ENCODE measurements at regions not wholly inside any gene's neighbourhood (a gene's known extent, or its start where the extent isn't known, plus 50 kb on each side); places are given as distances from the start of the nearest gene placed in this dataset.

DNA sequence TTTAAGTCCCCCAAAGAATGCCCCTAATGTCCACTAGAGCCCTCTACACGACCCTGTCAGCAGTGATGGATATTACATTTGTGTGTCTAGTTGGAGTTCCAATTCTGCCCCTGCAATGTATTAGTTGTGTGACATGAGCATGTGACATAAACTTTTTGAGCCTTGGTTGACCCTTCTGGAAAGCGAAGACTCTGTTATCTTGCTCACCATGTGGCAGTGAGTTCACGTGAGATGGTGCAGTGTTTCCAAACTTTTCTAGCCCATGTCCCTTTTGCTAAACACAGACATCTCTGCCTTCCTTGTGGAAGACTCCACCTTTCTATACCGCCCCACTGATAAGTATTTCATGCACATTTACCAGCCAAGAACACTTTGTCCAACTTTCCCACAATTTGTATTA is 87.0 kb upstream of the BOD1 start:
- Mint-ChIP-seq H3K9me3 (no peaks in the 10 kb centered on the region), H3K27ac (no peak overlapping the region), H3K36me3 (ENCODE audit: insufficient read depth) (peaks cover 3% of the 10 kb centered on the region), H3K4me1 (ENCODE audit: low read depth in 2 of 2) (peaks cover 0 to under 1% of the 10 kb centered on the region in 2 donors), H3K4me3 (no peak overlapping the region), H3K27me3 (peaks cover 0 to 13% of the 10 kb centered on the region in 2 donors)
- DNase-seq (no peak), ATAC-seq (replicated peaks) (no peak)

- Mint-ChIP-seq H3K27ac (no peak overlapping the region), H3K4me3 (no peak overlapping the region), H3K9me3 (no peaks in the 10 kb centered on the region), H3K4me1 (ENCODE audit: low read depth in 2 of 2) (no peaks in the 10 kb centered on the region), H3K27me3 (peaks cover 6 to 17% of the 10 kb centered on the region in 2 donors), H3K36me3 (ENCODE audit: insufficient read depth) (peaks cover 3% of the 10 kb centered on the region)
- ATAC-seq (replicated peaks) = no peak
- no peak for DNase-seq
Observed at GRCh38 chr5:173704615-173705511, 88.4 kb upstream of the BOD1 start.

DNA sequence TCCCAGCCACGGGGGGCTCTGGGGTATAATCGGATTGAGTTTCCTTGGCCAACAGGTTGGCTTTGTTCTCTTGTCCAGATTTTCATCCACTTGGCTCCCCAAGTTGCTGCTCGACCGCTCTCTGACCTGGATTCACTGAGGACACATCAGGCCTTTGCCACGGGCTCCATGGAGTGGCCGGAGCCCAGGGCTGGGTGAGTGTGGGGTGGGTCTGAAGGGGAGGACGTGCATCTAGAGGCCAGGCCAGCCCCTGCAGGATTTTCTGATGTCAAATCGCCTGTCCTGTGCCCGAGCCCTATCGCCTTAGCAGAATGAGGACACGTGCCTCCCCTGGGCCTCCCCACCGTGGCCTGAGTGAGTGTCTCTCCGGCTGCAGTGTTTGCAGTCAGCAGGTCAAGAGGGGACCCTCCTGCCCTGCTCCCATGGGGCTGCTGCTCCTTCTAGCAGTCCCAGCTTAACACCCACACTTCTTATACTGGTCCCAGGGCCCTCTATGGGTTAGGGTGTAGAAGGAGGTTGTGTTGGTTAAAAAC is 89.1 kb upstream of the BOD1 start:
- H3K4me1 Mint-ChIP-seq (ENCODE audit: low read depth in 2 of 2) = no peaks in the 10 kb centered on the region
- H3K4me3 Mint-ChIP-seq = no peak overlapping the region
- no peaks in the 10 kb centered on the region for H3K9me3 Mint-ChIP-seq
- peaks cover 3% of the 10 kb centered on the region for H3K36me3 Mint-ChIP-seq (ENCODE audit: insufficient read depth)
- no peak for DNase-seq
- H3K27ac Mint-ChIP-seq = no peak overlapping the region
- no peak for ATAC-seq (replicated peaks)
- peaks cover 6 to 17% of the 10 kb centered on the region in 2 donors for H3K27me3 Mint-ChIP-seq

GRCh38 chr5:173706700-173707099 is 90.2 kb upstream of the BOD1 start:
- no peak for ATAC-seq (replicated peaks)
- peaks cover 12 to 17% of the 10 kb centered on the region in 2 donors for H3K27me3 Mint-ChIP-seq
- H3K4me3 Mint-ChIP-seq = no peak overlapping the region
- DNase-seq = no peak
- no peaks in the 10 kb centered on the region for H3K4me1 Mint-ChIP-seq (ENCODE audit: low read depth in 2 of 2)
- no peak overlapping the region for H3K27ac Mint-ChIP-seq
- H3K36me3 Mint-ChIP-seq (ENCODE audit: insufficient read depth) = peaks cover 3% of the 10 kb centered on the region
- no peaks in the 10 kb centered on the region for H3K9me3 Mint-ChIP-seq

DNA sequence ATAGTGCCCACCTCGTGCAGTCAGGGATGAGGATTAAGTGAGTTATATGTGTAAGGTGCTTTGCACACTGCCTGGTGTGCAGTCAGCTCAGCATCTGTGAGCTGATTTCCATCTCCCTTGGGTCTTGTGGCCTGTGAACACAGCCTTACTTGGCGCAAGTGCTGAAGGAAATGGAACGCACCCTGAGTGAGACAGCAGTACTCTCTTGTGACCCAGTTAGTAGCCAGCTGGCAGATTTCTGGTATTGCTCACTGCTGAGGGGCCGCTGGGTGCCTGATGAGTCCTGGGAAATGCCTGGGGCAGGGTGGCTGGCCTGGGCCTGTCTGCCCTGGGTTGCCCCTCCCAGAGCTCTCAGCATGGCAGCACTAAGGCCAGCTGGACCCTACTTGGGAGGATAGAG is 90.9 kb upstream of the BOD1 start:
- Mint-ChIP-seq H3K27me3 (peaks cover 17 to 18% of the 10 kb centered on the region in 2 donors), H3K4me1 (ENCODE audit: low read depth in 2 of 2) (peaks cover 0 to 3% of the 10 kb centered on the region in 2 donors), H3K27ac (no peak overlapping the region), H3K9me3 (no peaks in the 10 kb centered on the region), H3K36me3 (ENCODE audit: insufficient read depth) (peaks cover 3% of the 10 kb centered on the region), H3K4me3 (no peak overlapping the region)
- ATAC-seq (replicated peaks) (no peak), DNase-seq (no peak)

DNA sequence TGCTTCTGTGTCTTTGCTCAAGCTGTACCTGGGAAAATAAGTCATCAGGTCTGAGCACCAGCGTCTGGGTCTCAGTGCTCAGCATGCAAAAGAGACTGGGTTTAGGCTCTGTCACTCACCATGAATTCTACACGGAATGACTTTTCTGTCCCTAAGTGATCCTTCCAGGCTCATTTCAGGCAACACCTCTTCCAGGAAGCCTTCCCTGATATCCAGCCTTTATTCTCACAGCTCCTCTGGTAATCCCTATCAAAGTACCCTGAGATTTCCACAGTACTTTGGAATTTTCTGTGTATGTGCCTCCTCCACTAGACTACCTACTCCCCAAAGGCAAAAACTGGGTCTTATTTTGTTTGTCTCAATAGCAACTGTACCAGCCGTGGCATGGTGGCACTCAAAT is 92.7 kb upstream of the BOD1 start:
- ATAC-seq (replicated peaks) (no peak), DNase-seq (no peak)
- Mint-ChIP-seq H3K27me3 (peaks cover 7 to 28% of the 10 kb centered on the region in 2 donors), H3K27ac (no peak overlapping the region), H3K4me1 (ENCODE audit: low read depth in 2 of 2) (peaks cover 0 to 5% of the 10 kb centered on the region in 2 donors), H3K9me3 (no peaks in the 10 kb centered on the region), H3K4me3 (no peak overlapping the region), H3K36me3 (ENCODE audit: insufficient read depth) (peaks cover 3% of the 10 kb centered on the region)

DNA sequence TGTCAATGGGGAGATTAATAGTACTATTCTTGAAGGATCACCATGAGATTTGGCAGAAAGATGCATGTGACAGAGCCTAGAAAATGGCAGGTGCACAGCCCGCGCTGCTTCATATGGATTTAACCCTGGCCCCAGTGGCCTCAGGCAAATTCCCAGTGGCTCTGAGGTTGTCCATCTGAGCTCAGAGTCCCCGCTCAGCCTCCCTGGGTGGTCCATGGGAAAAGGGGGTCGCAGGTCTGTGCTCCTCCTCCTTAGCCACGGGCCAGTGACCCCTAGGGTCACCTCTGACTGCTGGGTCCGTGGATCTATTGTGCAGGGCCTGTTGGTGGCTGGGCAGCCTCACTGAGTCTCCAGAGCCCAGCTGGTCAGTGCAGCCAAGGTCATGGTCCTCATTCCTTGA is 93.3 kb upstream of the BOD1 start:
- Mint-ChIP-seq H3K4me1 (ENCODE audit: low read depth in 2 of 2) (peaks cover 0 to 5% of the 10 kb centered on the region in 2 donors), H3K36me3 (ENCODE audit: insufficient read depth) (peaks cover 3% of the 10 kb centered on the region), H3K4me3 (no peak overlapping the region), H3K9me3 (no peaks in the 10 kb centered on the region), H3K27ac (no peak overlapping the region), H3K27me3 (peaks cover 5 to 33% of the 10 kb centered on the region in 2 donors)
- no peak for DNase-seq
- no peak for ATAC-seq (replicated peaks)

DNA sequence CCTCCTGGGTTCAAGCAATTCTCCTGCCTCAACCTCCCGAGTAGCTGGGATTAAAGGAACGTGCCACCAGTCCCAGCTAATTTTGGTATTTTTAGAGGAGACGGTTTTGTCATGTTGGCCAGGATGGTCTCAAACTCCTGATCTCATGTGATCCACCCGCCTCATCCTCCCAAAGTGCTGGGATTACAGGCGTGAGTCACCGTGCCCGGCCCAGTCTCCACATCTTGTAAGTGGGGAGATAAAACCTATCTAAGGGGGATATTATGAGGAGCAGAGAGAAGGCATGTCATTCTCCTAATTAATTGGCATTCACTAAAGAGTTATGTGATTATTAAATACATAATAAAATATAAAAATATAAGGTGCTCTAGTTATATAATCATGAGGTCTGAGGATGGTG is 94.1 kb upstream of the BOD1 start:
- Mint-ChIP-seq H3K4me1 (ENCODE audit: low read depth in 2 of 2) (peaks cover 0 to 5% of the 10 kb centered on the region in 2 donors), H3K4me3 (no peak overlapping the region), H3K27ac (no peak overlapping the region), H3K27me3 (peaks cover 5 to 38% of the 10 kb centered on the region in 2 donors), H3K9me3 (no peaks in the 10 kb centered on the region), H3K36me3 (ENCODE audit: insufficient read depth) (peaks cover 3% of the 10 kb centered on the region)
- DNase-seq (no peak), ATAC-seq (replicated peaks) (no peak)

- Mint-ChIP-seq H3K27ac (no peak overlapping the region), H3K27me3 (peaks cover 5 to 41% of the 10 kb centered on the region in 2 donors), H3K36me3 (ENCODE audit: insufficient read depth) (peaks cover 3% of the 10 kb centered on the region), H3K4me3 (no peak overlapping the region), H3K9me3 (no peaks in the 10 kb centered on the region), H3K4me1 (ENCODE audit: low read depth in 2 of 2) (peaks cover 0 to 5% of the 10 kb centered on the region in 2 donors)
- ATAC-seq (replicated peaks) (no peak), DNase-seq (no peak)
Observed at GRCh38 chr5:173711466-173711865, 95.0 kb upstream of the BOD1 start.

- ATAC-seq (replicated peaks) = no peak
- peaks cover 5 to 41% of the 10 kb centered on the region in 2 donors for H3K27me3 Mint-ChIP-seq
- no peaks in the 10 kb centered on the region for H3K9me3 Mint-ChIP-seq
- H3K4me3 Mint-ChIP-seq = no peak overlapping the region
- no peak overlapping the region for H3K27ac Mint-ChIP-seq
- H3K36me3 Mint-ChIP-seq (ENCODE audit: insufficient read depth) = peaks cover 3% of the 10 kb centered on the region
- DNase-seq = no peak
- peaks cover 0 to 5% of the 10 kb centered on the region in 2 donors for H3K4me1 Mint-ChIP-seq (ENCODE audit: low read depth in 2 of 2)
Observed at GRCh38 chr5:173712609-173713175, 96.2 kb upstream of the BOD1 start.

GRCh38 chr5:173714551-173715428 is 98.3 kb upstream of the BOD1 start:
- H3K9me3 Mint-ChIP-seq = no peaks in the 10 kb centered on the region
- H3K27me3 Mint-ChIP-seq = peaks cover 0 to 41% of the 10 kb centered on the region in 2 donors
- ATAC-seq (replicated peaks) (no peak), DNase-seq (no peak)
- peaks cover 0 to 5% of the 10 kb centered on the region in 2 donors for H3K4me1 Mint-ChIP-seq (ENCODE audit: low read depth in 2 of 2)
- no peak overlapping the region for H3K27ac Mint-ChIP-seq
- H3K36me3 Mint-ChIP-seq (ENCODE audit: insufficient read depth) = no peaks in the 10 kb centered on the region
- H3K4me3 Mint-ChIP-seq = no peak overlapping the region

GRCh38 chr5:173715607-173716006 is 99.2 kb upstream of the BOD1 start:
- no peak overlapping the region for H3K27ac Mint-ChIP-seq
- H3K27me3 Mint-ChIP-seq = peaks cover 0 to 45% of the 10 kb centered on the region in 2 donors
- H3K4me1 Mint-ChIP-seq (ENCODE audit: low read depth in 2 of 2) = peaks cover 0 to 5% of the 10 kb centered on the region in 2 donors
- H3K4me3 Mint-ChIP-seq = no peak overlapping the region
- H3K36me3 Mint-ChIP-seq (ENCODE audit: insufficient read depth) = no peaks in the 10 kb centered on the region
- ATAC-seq (replicated peaks) (no peak), DNase-seq (no peak)
- no peaks in the 10 kb centered on the region for H3K9me3 Mint-ChIP-seq

DNA sequence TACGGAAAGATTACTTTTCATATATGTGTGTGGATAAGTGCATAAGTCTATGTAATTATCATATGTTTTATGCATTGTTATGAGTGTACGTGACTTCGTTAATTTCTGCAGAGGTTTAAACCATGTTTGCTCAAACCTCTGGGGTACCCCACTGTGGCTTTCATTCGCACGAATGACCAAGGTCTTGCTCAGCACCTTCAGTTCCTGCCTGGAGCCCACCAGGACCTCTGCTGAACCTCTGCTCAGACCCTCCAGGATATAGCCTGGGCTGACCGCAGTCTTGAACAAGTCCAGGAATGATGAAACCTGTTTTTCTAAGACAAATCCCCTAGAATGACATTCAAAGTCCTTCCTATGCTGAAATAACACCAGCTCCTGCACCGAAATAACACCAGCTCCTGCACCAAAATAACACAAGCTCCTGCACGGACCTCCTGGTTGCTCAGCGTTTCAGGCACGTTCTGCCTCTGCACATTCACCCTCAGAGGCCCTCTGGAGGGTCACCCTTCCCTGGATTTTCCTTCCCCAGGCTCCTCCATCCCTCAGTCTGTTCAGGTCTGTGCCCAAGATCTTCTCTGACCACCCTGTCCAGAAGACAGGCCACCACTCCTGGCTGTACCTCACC is 99.7 kb upstream of the BOD1 start:
- DNase-seq = no peak
- peaks cover 4 to 46% of the 10 kb centered on the region in 2 donors for H3K27me3 Mint-ChIP-seq
- H3K27ac Mint-ChIP-seq = no peak overlapping the region
- no peak overlapping the region for H3K4me3 Mint-ChIP-seq
- no peaks in the 10 kb centered on the region for H3K9me3 Mint-ChIP-seq
- no peaks in the 10 kb centered on the region for H3K36me3 Mint-ChIP-seq (ENCODE audit: insufficient read depth)
- no peak for ATAC-seq (replicated peaks)
- H3K4me1 Mint-ChIP-seq (ENCODE audit: low read depth in 2 of 2) = peaks cover 0 to 5% of the 10 kb centered on the region in 2 donors
